WERI-Rb-1 (cell line): ENCODE measurements at regions not wholly inside any gene's neighbourhood (a gene's known extent, or its start where the extent isn't known, plus 50 kb on each side); places are given as distances from the start of the nearest gene placed in this dataset.

Experiments used
- DNase-seq: peaks from one replicate; pipeline ENCODE4 v3.0.0-alpha.2; 2020
- H3K27ac ChIP-seq: fragments of 250-450 bp; sonication (Bioruptor Pico); 2 replicates; pipeline ENCODE4 v1.5.1; 2020; ENCODE audit warnings: mild to moderate bottlenecking, moderate library complexity
- H3K27me3 ChIP-seq: fragments of 250-450 bp; sonication (Bioruptor Pico); 2 replicates; pipeline ENCODE4 v1.5.1; 2021; ENCODE audit warnings: mild to moderate bottlenecking, low read depth, moderate library complexity; ENCODE audit not compliant: insufficient read depth, severe bottlenecking
- H3K36me3 ChIP-seq: fragments of 250-450 bp; sonication (Bioruptor Pico); 2 replicates; pipeline ENCODE4 v1.5.1; 2020; ENCODE audit warnings: mild to moderate bottlenecking, moderate library complexity
- H3K4me3 ChIP-seq: 2 replicates; pipeline ENCODE4 v1.5.1; 2011; ENCODE audit warnings: low read depth, mild to moderate bottlenecking, control low read depth, low read length
- H3K9me3 ChIP-seq: fragments of 250-450 bp; sonication (Bioruptor Pico); 2 replicates; pipeline ENCODE4 v1.5.1; 2021; ENCODE audit warnings: mild to moderate bottlenecking, moderate library complexity; ENCODE audit not compliant: severe bottlenecking
- CTCF ChIP-seq: IDR thresholded peaks from 2 replicates; pipeline ENCODE4 v1.5.1; 2011; ENCODE audit warnings: low read depth, mild to moderate bottlenecking, control low read depth, inconsistent platforms, low read length

- H3K9me3 ChIP-seq = no peaks in the 10 kb centered on the region
- DNase-seq = no peak
- H3K27me3 ChIP-seq = no peaks in the 10 kb centered on the region
- H3K4me3 ChIP-seq = no peak overlapping the region
- H3K27ac ChIP-seq = no peak overlapping the region
- no peaks in the 10 kb centered on the region for H3K36me3 ChIP-seq
- no peak for TF ChIP-seq CTCF
Measured at GRCh38 chr4:176979416-176979815, 186.7 kb upstream of the VEGFC start.

GRCh38 chr4:176981074-176981473 lies 188.4 kb upstream of the VEGFC start:
- H3K27me3 ChIP-seq = no peaks in the 10 kb centered on the region
- no peaks in the 10 kb centered on the region for H3K9me3 ChIP-seq
- no peak for TF ChIP-seq CTCF
- H3K27ac ChIP-seq = no peak overlapping the region
- no peak for DNase-seq
- no peak overlapping the region for H3K4me3 ChIP-seq
- no peaks in the 10 kb centered on the region for H3K36me3 ChIP-seq

GRCh38 chr4:176981551-176981950 lies 188.8 kb upstream of the VEGFC start:
- TF ChIP-seq CTCF = no peak

GRCh38 chr4:176988226-176988625 lies 195.5 kb upstream of the VEGFC start:
- Histone ChIP-seq H3K9me3 (no peaks in the 10 kb centered on the region), H3K36me3 (no peaks in the 10 kb centered on the region), H3K27me3 (no peaks in the 10 kb centered on the region), H3K4me3 (no peak overlapping the region), H3K27ac (no peak overlapping the region)
- no peak for DNase-seq
- TF ChIP-seq CTCF = no peak

More at GRCh38 chr4:176981551-176981950, 188.8 kb upstream of the VEGFC start:
- Histone ChIP-seq H3K4me3 (no peak overlapping the region), H3K27ac (no peak overlapping the region), H3K27me3 (no peaks in the 10 kb centered on the region), H3K36me3 (no peaks in the 10 kb centered on the region), H3K9me3 (no peaks in the 10 kb centered on the region)
- no peak for DNase-seq

- Histone ChIP-seq H3K36me3 (no peaks in the 10 kb centered on the region), H3K27ac (no peak overlapping the region), H3K4me3 (no peak overlapping the region), H3K9me3 (no peaks in the 10 kb centered on the region), H3K27me3 (no peaks in the 10 kb centered on the region)
- TF ChIP-seq CTCF = no peak
- DNase-seq = no peak
Measured at GRCh38 chr4:176989186-176989585, 196.5 kb upstream of the VEGFC start.

GRCh38 chr4:176999935-177000543 lies 207.3 kb upstream of the VEGFC start:
- H3K4me3 ChIP-seq = no peak overlapping the region
- H3K27me3 ChIP-seq = no peaks in the 10 kb centered on the region
- no peak overlapping the region for H3K27ac ChIP-seq
- no peak for TF ChIP-seq CTCF
- H3K9me3 ChIP-seq = no peaks in the 10 kb centered on the region
- DNase-seq = no peak
- no peaks in the 10 kb centered on the region for H3K36me3 ChIP-seq
